Testis (tissue), 2 donors: ENCODE measurements at regions not wholly inside any gene's neighbourhood (a gene's known extent, or its start where the extent isn't known, plus 50 kb on each side); places are given as distances from the start of the nearest gene placed in this dataset.

Source experiments
- CTCF ChIP-seq, 3 experiments: fragments of 450-650 bp in 2 of 3; fragments of 200-600 bp in 1 of 3; sonication (generic) in 1 of 3; IDR thresholded peaks; one replicate each; pipeline ENCODE4 v1.5.1; 2016 to 2019; ENCODE audit warnings: antibody characterized with exemption in 3 of 3, mild to moderate bottlenecking in 2 of 3, moderate library complexity in 1 of 3
- POLR2A ChIP-seq: fragments of 450-650 bp; IDR thresholded peaks from one replicate; pipeline ENCODE4 v1.6.1; 2017; ENCODE audit warnings: antibody characterized with exemption, mild to moderate bottlenecking, moderate library complexity

GRCh38 chr2:184302506-184302905, 295.8 kb upstream of the ZNF804A start:
- TF ChIP-seq CTCF (IDR thresholded peaks at IDR 0.05) (no peak), POLR2A (no peak)
